ENCODE measurements at regions not wholly inside any gene's neighbourhood (a gene's known extent, or its start where the extent isn't known, plus 50 kb on each side); places are given as distances from the start of the nearest gene placed in this dataset.
A peak's percentile ranks its signal among the peaks of the same experiment; 100 is the strongest.

GRCh38 chr2:234166531-234166930, 116.0 kb downstream of the SPP2 start:
- CTCF ChIA-PET (ENCODE audit: low intra/inter-chr PET ratio, low total read pairs) = no interaction called here
- BruUV-seq (replicated peaks) = no TSS peak
- no peaks in the 10 kb centered on the region for H3K79me2 ChIP-seq (ENCODE audit: insufficient read depth, low read length)
- peaks cover 0 to 7% of the 10 kb centered on the region in 2 experiments; a peak in 3 of 5 replicates for H3K27me3 ChIP-seq (ENCODE audit: control insufficient read depth in 1 of 2, insufficient read depth in 2 of 2, low read length in 2 of 2)
- no peak overlapping the region for H3K9ac ChIP-seq (ENCODE audit: insufficient read depth, low read depth, low read length)
- H4K20me1 ChIP-seq (ENCODE audit: insufficient read depth, low read length) = no peaks in the 10 kb centered on the region
- POLR2A ChIA-PET = no interaction called here
- H3K36me3 ChIP-seq (replicated peaks in 1 of 2; ENCODE audit: control insufficient read depth in 1 of 2, insufficient read depth in 2 of 2, low read length in 2 of 2) = no peaks in the 10 kb centered on the region
- 48% methylated on average over 3 of the region's 3 CpGs for WGBS (ENCODE audit: low lambda C conversion rate)
- no peak overlapping the region for H3K4me2 ChIP-seq (ENCODE audit: low read depth, low read length)
- no peak for TF ChIP-seq NR2C2 (CRISPR knock-in tag; IDR thresholded peaks at IDR 0.05; ENCODE audit: borderline replicate concordance)
- TF ChIP-seq ZNF414 (CRISPR knock-in tag; IDR thresholded peaks at IDR 0.05) = no peak
- TF ChIP-seq ZNF331 (CRISPR knock-in tag; IDR thresholded peaks at IDR 0.05) = 0 out of 2 replicates have a peak, but pooled peaks have one; percentile 2
- no peak for TF ChIP-seq SP4 (CRISPR knock-in tag; IDR thresholded peaks at IDR 0.05)
- DNase-seq (ENCODE audit: low spot score) (no peak), ATAC-seq (no peak), FAIRE-seq (no peak)
- H2AFZ ChIP-seq (ENCODE audit: low read length) = no peak overlapping the region
- H3K4me3 ChIP-seq (replicated peaks in 1 of 3; ENCODE audit: insufficient read depth in 1 of 3, low read depth in 2 of 3, low read length in 3 of 3) = no peak overlapping the region
- H3K9me3 ChIP-seq (ENCODE audit: low read length) = no peaks in the 10 kb centered on the region
- peaks cover 7% of the 10 kb centered on the region; the same call in 1 of the 2 replicates for H3K4me1 ChIP-seq (ENCODE audit: insufficient read depth, low read length)
- intact Hi-C loops (cut with micrococcal nuclease; ENCODE audit: unreplicated experiment) = no loop called here
- in situ Hi-C loops (cut with HindIII; ENCODE audit: extremely low pct_ligation_motif_present, low pct_unique_long_range_greater_than_20kb) = no loop called here
- H3K27ac ChIP-seq (ENCODE audit: extremely low read length, insufficient read depth, low read length) = no peak overlapping the region

- H3K9ac ChIP-seq (ENCODE audit: insufficient read depth, low read depth, low read length) = no peak overlapping the region
- WGBS (ENCODE audit: low lambda C conversion rate) = 44% methylated on average over 5 of the region's 5 CpGs
- H3K27ac ChIP-seq (ENCODE audit: extremely low read length, insufficient read depth, low read length) = no peak overlapping the region
- H3K36me3 ChIP-seq (replicated peaks in 1 of 2; ENCODE audit: control insufficient read depth in 1 of 2, insufficient read depth in 2 of 2, low read length in 2 of 2) = no peaks in the 10 kb centered on the region
- H2AFZ ChIP-seq (ENCODE audit: low read length) = no peak overlapping the region
- FAIRE-seq (no peak), DNase-seq (ENCODE audit: low spot score) (no peak), ATAC-seq (no peak)
- CTCF ChIA-PET (ENCODE audit: low intra/inter-chr PET ratio, low total read pairs) = no interaction called here
- no peak overlapping the region for H3K4me2 ChIP-seq (ENCODE audit: low read depth, low read length)
- H4K20me1 ChIP-seq (ENCODE audit: insufficient read depth, low read length) = no peaks in the 10 kb centered on the region
- intact Hi-C loops (cut with micrococcal nuclease; ENCODE audit: unreplicated experiment) (no loop called here), in situ Hi-C loops (cut with HindIII; ENCODE audit: extremely low pct_ligation_motif_present, low pct_unique_long_range_greater_than_20kb) (no loop called here)
- no peak overlapping the region for H3K4me3 ChIP-seq (replicated peaks in 1 of 3; ENCODE audit: insufficient read depth in 1 of 3, low read depth in 2 of 3, low read length in 3 of 3)
- H3K4me1 ChIP-seq (ENCODE audit: insufficient read depth, low read length) = peaks cover 7% of the 10 kb centered on the region; the same call in 1 of the 2 replicates
- POLR2A ChIA-PET = no interaction called here
- no peaks in the 10 kb centered on the region for H3K9me3 ChIP-seq (ENCODE audit: low read length)
- H3K79me2 ChIP-seq (ENCODE audit: insufficient read depth, low read length) = no peaks in the 10 kb centered on the region
- H3K27me3 ChIP-seq (ENCODE audit: control insufficient read depth in 1 of 2, insufficient read depth in 2 of 2, low read length in 2 of 2) = peaks cover 0 to 7% of the 10 kb centered on the region in 2 experiments; a peak in 3 of 5 replicates
- no TSS peak for BruUV-seq (replicated peaks)
- TF ChIP-seq ZSCAN21 (CRISPR knock-in tag; IDR thresholded peaks at IDR 0.05; ENCODE audit: borderline replicate concordance) (no peak), SP1 (IDR thresholded peaks at IDR 0.05) (no peak), SP1 (CRISPR knock-in tag; IDR thresholded peaks at IDR 0.05) (no peak), ZNF558 (CRISPR knock-in tag; IDR thresholded peaks at IDR 0.05; ENCODE audit: borderline replicate concordance) (no peak), ATAD3A (CRISPR knock-in tag; IDR thresholded peaks at IDR 0.05) (no peak), ZHX2 (IDR thresholded peaks at IDR 0.05; ENCODE audit: low read depth) (no peak), ZHX2 (CRISPR knock-in tag; IDR thresholded peaks at IDR 0.05; ENCODE audit: borderline replicate concordance) (no peak), ZBTB3 (CRISPR knock-in tag; IDR thresholded peaks at IDR 0.05; ENCODE audit: borderline replicate concordance, low read depth) (no peak)
Measured at GRCh38 chr2:234165421-234165820, 114.9 kb downstream of the SPP2 start.

Measured in HepG2 (cell line).